GM19463 (cell line): ENCODE measurements at regions not wholly inside any gene's neighbourhood (a gene's known extent, or its start where the extent isn't known, plus 50 kb on each side); places are given as distances from the start of the nearest gene placed in this dataset.

Source experiments
- ATAC-seq: cut with Tn5 transposase; IDR thresholded peaks from one replicate; pipeline ENCODE4 v1.9.1; 2021; ENCODE audit warnings: mild to moderate bottlenecking, moderate library complexity; ENCODE audit not compliant: unreplicated experiment

DNA sequence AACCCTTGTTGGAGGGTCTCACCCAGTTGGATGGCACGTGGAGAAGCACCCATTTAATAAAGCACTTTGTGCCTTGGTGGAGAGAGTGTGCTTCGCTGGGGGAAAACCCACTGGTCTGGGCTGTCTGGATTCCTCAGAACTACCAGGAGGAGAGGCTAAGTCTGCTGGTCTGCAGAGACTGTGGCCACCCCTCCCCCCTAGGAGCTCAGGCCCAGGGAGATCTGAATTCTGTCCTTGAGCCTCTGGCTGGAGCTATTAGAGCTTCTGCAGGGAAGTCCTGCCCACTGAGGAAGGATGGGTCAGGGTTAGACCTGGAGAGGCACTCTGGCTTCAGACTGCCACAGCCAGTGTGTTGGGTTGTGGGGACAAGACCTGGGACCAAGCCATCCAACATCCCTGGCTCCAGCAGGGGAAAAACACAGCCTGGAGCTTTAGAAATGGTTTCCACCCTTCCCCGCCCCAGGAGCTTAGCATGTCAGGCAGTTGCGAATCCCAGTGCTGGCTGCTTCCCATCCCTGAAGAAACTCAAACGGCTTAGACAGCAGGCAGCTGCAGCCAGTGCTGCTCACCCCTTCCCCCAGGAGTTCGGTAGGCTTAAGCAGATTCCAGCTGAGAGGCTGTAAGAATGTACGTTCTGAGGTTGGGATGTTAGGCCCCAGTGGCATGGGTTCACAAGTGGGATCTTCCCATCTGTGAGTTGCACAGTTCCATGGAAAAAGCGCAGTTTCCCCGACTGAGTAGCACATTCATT is 288.3 kb downstream of the TGFB2 start:
- ATAC-seq = no peak

DNA sequence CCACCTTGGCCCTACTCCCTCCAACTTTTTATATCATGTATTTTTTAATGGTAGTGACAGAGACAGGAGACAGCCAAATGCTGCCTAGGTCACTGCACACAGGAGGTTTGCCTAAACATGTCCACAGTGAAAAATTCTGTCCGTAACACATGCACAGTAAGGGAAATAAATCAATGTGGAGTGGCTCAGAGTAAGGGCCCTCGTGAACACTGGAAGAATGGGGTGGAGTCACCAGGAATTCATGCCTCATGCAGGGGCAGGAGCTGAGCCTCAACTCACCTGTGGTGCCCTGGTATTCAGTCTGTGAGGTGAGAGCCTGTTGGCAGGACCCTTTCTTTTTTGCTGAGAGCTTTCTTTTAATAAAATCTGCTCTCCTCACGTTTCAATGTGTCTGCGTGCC is 289.1 kb downstream of the TGFB2 start:
- ATAC-seq = no peak

DNA sequence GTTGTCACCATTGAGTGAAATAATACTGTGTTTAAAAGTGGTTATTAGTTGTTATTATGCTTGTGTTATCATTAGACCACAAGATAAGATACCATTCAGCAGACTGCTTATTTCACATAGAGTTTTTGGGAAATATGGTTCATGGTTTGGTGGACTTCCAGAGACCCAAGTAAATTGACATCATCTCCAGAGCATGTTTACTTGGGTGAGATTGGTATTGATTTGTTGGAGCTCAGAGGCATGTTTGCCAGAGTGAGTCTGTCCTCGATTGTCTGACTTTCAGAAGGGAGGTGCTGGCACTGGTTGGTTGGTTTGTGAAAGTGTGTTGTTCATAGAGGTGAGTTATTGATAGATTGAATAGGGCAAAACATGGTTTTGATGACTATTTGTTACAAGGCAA is 291.4 kb downstream of the TGFB2 start:
- ATAC-seq = no peak

DNA sequence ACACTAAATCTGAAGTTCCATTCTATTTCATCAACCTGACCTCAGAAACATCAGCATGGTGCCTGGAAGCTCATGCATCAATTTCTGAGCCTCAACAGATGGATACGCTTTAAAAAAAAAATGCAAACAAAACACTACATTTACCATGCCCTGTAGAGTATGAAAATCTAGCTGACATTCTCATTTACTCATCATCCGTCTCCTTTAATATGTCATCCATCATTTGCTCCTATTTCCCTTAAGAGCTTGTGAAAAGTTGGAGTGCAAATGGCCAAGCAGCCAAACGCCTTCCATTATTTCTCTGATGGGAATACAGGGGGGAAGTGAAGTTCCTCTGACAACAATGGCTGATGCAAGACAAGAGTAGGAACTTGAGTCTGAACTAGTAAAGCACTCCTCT is 295.0 kb downstream of the TGFB2 start:
- ATAC-seq = no peak

DNA sequence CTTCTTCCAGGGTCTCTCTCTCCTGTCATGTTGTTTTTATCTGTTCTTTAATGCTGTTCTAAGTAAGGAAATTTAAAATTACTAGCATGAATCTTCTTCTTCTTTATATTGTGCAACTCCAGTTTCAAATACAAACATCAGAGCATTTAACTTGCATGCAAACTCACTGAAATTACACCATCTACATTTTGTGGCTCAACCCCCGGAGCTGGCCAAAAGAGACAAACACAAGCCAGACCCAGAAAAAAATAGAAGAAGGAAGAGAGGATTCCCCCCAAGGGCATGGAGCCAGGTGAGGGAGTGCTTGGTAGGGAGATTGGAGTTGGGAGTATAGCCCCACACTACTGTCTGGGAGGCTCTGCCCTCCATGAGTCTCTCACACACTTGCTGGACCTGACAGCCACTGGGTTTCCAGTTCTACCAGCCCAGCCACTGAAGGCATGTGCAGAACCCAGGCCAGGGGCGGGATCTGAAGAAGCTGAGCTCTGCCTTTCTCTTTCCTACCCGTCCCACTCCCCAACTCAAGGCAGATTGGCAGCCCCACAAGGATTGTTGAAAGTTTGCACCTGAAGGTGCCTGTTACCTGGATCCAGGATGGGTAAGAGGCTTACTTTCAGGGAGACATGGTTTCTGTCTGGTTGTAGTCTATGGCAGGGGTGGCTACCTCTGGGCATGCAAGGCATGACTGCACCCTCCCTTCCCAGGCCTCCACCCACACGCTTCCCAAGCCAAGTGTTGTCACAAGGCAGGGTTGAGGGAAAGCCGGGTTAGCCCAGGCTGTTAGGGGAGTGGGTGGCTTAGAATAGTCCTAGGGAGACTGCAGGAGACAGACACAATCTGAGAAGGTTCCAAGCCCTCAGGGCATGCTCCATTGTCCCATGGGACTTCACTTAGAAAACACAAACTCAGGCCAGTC is 297.2 kb downstream of the TGFB2 start:
- ATAC-seq = no peak

DNA sequence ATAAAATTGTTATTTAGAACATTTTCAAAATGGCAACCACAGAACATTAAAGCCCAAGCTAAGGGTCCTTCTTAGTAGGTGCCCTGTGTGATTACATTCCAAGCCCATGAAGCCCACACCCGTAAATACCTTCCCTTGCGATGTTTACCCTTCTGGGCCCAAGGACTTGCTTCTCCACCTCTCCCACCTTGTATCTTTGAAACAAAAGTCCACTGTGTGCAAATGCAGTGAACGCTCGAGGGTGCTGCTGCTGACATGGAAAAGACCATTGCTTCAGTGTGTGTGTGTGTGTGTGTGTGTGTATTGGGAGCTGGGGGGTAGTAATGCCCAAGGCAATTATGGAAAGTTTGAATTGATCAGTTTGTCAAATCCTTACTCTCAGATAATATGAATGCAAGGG is 298.1 kb downstream of the TGFB2 start:
- no peak for ATAC-seq

DNA sequence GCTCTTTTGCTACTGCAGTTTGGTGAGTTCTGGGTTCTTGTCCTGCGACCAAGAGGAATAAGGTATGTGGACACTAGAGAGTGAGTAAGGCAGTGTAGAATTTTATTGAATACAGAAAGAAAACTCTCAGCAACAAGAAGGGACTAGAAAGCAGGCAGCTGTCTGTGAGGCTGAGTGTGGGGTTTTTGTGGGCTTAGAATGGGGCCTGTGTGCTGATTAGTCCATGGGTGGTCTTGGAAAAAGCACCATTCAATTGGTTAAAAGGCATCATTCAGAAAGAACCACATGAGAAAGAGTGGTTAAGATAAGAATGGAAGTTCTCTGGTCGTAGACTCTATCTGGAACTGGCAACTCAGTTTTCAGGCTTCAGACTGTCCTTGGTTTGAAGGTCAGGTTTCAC is 298.8 kb downstream of the TGFB2 start:
- ATAC-seq = no peak

DNA sequence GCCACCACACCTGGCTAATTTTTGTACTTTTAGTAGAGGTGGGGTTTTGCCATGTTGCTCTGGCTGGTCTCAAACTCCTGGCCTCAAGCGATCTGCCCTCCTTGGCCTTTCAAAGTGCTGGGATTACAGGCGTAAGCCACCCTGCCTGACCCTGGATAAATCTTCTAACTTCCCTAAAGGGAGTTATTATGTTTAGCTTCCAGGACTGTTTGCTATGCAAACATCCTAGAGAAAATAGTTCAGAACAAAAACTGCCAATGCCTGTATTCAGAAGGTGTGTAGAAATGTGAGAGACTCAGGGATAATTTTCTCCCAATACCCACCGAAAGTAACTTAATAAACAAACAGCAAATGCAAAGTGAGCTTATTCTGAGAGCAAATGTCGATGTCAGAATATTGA is 301.2 kb downstream of the TGFB2 start:
- no peak for ATAC-seq

DNA sequence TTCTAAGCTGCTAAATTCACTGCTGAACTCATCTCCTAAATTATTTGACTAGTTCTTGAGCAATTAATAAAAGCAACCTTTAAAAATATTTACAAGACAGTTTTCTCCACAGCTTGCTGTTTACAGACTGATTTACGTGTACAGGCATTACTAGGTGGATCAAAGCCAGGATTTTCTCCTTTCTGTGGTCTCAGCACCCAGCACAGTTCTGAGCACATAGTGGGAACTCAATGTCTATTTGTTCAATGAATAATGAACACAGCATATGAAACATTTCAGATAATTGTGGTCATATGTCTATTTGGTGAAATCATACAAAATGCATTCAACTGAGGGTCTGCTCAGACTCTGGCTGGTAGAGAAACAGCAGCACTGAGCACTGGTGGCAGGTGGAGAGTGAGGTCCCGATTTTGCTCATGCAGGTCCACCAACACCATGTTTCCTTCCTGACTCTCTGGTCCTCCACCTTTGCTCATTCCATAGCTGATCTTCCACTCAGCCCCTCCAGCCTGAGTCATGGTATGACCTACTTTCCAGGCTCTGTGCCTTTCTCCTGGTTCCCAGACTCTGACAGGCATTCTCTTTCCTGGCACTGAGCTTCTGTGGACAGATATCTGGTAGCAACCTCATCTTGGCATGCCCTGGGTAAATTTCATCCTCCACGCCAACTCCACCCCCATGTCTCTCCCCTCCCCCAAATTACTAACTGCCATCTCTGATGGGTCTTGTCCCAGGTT is 311.3 kb downstream of the TGFB2 start:
- no peak for ATAC-seq

DNA sequence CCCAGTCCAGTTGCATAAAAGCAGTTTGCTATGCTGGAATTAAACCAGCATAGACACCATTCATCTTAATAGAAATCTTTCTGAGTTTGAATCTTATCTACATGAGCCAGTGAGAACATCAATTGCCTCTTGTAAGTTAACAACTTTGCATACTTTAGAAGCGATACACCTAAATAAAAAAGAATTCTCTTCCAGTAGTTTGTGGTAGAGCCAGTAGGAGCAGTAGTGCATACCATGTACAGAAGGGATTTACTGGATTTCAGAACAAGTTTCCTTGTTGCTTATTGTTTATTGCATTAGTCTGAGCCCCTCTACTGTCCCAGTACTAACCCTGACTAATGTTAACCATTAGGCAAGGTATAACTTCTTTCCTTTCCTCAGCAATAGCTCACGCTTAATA is 313.1 kb downstream of the TGFB2 start:
- ATAC-seq = no peak

DNA sequence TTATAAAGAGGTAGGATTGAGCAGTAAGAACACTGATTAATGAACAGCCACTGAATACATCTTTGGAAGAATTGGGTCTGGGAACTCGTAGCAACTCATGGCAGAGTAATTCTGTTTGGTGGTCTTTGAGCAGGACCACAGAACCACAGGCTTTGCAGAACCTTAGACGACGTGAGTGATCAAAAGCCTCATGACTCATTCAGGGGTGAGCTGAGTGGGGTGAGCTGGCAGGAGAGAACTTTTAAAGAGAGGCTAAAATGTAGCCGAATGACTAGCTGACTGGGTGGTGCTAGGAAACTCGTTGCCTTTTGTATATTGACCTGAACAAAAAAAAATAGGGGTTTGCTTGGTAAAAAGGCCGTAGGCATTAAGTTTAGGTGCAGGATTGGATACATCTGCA is 313.8 kb downstream of the TGFB2 start:
- ATAC-seq = no peak

DNA sequence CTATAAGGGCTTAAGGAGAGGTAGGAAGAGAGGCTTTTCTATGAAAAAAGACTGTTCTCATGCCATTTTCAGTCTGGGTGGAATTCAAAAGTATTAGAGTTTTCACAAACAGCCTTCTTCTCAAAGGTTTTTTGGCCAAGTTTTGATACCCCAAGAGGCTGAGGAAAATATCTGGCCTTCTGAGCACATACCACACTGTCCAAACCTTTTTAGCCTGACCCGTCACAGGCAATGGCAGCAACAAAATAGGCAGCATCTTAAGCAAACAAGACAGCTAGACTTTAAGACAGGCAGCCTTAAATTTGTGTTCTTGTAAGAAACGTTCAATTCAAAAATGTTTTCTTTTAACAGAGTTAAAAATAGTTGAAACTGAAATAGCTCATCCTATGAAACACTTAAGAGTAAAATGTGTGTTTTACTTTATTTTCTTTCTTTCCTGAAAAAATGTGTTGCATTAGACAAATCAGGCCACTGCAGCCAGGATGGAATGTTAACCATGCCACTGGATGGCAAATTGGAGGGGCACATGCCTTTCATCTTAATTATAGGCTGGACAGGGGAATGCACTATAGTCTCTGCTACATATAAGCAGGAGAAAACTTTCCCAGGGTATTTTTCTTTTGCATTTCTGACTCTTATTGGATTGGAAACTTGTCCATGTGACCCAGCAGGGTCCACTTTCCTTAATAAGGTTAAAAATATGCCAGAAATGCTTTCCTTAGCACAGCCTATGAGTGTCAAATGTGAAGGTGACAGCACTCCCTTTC is 315.0 kb downstream of the TGFB2 start:
- ATAC-seq = no peak

DNA sequence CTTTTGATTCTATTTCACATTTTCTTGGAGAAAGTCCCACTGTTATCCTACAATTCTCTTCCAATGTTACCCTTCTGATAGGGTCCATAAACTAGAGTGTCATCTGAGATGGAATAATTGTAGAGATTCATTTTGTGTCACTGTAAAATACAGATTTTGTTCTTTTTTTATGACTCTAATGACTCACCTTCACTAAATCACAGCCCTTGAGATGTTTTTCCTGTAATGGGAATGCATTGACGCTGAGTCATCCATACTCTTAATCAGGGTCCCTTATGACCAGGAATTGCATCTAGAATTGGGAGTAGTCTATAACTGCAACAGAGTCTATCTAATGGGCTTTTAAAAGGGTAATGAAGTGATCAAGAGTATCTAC is 315.5 kb downstream of the TGFB2 start:
- ATAC-seq = no peak

DNA sequence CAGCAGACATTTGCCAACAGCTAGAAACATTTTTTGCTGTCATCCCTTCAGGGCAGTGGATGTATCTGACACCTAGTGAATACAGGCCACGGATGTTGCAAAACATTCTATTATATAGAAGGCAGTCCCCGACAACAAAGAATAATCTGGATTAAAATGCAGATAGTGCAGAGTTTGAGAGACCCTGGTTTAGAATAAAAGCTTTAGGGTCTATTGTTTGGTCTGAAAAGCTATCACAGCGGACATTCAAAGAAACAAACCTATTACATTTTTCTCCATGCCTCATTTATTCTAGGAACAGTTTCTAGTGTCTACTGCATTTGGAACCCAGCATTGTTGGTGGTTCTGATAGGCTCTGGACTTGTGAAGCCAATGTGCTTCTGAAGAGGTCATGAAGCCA is 316.3 kb downstream of the TGFB2 start:
- no peak for ATAC-seq

DNA sequence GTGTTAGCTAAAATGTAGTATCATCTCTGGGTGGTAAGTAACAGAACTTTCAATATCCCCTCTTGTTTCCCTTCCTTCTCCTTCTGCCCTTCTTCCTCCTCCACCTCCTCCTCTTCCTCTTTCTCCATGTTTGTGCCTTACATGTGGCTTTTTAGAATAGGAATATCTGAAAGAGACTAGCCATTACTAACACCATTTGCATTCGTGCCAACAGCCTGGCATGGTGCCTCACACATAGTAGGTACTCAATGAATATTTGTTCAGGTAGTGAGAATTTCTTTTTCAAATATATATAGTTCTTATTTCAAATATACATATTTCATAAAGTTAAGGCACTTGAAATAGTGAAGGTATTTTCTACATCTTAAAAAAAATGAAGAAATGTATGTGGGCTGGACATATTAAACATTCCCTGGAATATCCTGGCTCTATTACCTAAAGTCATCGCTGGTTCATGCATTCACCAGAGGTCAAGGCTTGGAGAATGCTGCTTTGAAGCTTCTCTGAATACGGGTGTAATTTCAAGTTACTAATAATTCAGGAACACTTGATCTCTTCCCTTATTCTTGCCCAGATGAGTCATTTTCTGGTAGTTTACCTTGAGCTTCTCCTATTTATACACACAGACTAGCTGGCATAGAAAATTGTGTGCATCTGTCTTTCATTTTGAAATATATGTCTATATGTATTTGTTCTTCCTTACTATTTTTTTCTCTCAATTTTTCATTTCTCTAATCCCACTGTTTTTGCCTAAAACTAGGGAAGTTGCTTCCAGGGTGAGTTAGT is 319.4 kb downstream of the TGFB2 start:
- ATAC-seq = no peak

DNA sequence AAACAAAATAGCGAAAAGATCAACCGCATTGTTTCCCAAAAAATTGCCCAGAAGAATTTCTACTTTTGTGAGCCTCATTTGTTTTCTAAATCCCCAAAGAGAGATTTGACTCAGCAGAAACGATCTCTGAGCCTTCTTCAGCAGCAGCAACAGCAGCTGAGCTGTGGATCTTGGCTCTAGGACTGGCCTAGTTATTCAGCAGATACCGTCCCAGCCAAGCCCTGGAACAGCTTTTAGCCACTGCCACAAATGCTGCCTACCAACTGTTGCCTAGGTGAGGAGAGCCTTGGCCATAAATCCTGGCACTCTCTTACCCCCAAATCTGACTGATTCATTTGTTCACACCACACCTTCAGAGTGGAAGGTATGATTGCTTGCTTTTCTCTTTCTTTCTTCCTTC is 320.1 kb downstream of the TGFB2 start:
- ATAC-seq = no peak

DNA sequence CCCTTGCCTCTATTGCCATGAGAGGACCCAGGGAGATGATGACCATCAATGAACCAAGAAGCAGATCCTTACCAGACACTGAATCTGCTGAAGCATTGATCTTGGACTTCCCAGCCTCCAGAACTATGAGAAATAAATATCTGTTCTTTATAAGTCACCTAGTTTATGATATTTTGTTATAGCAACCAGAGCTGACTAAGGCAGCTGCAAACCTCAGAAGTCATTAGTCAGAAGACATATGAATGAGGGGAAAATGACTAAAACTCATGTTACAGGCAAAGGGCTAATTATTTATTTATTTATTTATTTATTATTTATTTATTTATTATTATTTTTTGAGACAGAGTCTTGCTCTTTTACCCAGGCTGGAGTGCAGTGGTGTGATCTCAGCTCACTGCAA is 321.1 kb downstream of the TGFB2 start:
- no peak for ATAC-seq

DNA sequence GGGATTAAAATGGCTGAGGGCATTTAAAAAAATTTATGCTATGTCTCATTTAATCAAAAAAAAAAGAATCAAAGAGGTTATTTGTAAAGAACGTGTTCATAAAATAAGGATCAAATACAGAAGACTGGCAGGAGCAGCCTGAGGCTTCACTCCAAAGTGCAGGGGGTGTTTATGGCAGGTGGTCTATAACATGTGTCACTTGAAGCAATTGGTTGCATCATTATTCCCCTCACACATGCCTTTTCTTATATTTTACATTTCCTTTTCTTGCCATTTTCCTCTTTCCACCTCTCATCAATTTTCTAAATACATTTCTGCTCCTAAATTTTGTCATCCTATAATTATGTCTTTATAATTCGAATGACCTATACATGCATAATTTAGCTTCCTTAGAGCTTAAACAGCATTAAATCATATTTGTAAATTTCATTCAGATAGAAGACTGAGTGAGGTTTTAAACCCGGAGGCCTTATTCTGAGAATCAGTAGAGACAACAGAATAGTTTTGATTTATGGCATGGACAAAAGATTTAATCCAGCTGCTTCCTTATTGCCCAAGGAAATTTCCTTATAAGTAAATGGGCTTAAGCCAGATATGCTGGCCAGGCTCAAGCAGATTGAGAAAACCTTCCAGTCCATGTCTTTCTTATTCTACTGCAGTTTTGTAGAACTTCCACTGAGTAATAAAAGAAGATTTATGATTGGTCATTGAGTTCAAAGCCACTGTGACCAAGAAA is 322.8 kb downstream of the TGFB2 start:
- no peak for ATAC-seq

DNA sequence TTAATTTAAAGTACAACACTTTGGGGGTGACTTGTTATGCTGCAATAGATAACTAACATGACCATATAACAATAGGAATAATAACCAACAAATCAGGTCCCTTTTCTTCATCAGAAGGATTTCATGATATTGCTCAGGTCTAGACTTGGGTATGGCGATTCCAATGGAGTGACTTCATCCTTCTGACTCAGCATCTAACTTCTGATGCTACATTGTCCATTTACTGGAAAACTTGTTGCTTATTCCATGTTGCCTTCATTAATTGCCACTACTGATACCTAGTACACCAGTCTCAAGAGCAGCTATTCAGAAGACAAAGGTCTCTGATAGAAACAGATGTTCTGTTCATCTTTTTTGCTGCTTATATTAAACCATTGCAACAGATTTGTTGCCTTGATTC is 324.3 kb downstream of the TGFB2 start:
- ATAC-seq = no peak
